SK-N-SH (cell line): ENCODE measurements at regions not wholly inside any gene's neighbourhood (a gene's known extent, or its start where the extent isn't known, plus 50 kb on each side); places are given as distances from the start of the nearest gene placed in this dataset.

Source experiments
- CTCF ChIP-seq: fragments of 200-600 bp; sonication (generic); IDR thresholded peaks from 2 replicates; pipeline ENCODE4 v1.6.1; 2017; ENCODE audit warnings: antibody characterized with exemption, mild to moderate bottlenecking, moderate library complexity
- EP300 ChIP-seq, 2 experiments: IDR thresholded peaks; 2 replicates each; pipeline versions ENCODE4 v1.4.0 to v1.6.1; 2012; ENCODE audit warnings: borderline replicate concordance in 1 of 2, low read depth in 1 of 2, low read length in 1 of 2
- EZH2phosphoT487 ChIP-seq: fragments of 200-600 bp; sonication (generic); IDR thresholded peaks from 2 replicates; pipeline ENCODE4 v1.6.1; 2017; ENCODE audit warnings: low read depth, mixed run types, mild to moderate bottlenecking, antibody characterized with exemption, moderate library complexity, borderline replicate concordance
- GABPA ChIP-seq: IDR thresholded peaks from 2 replicates; pipeline ENCODE4 v1.4.0; 2012; ENCODE audit warnings: low read depth, mild to moderate bottlenecking
- POLR2AphosphoS5 ChIP-seq: IDR thresholded peaks from 2 replicates; pipeline ENCODE4 v1.6.1; 2012; ENCODE audit warnings: low read depth, low read length
- RAD21 ChIP-seq: IDR thresholded peaks from 2 replicates; pipeline ENCODE4 v1.6.1; 2012; ENCODE audit warnings: mild to moderate bottlenecking, low read length
- SIN3A ChIP-seq: IDR thresholded peaks from 2 replicates; pipeline ENCODE4 v1.6.1; 2012; ENCODE audit warnings: low read depth, mild to moderate bottlenecking, low read length, moderate library complexity, borderline replicate concordance
- TEAD4 ChIP-seq: IDR thresholded peaks from 2 replicates; pipeline ENCODE4 v1.4.0; 2012; ENCODE audit warnings: mild to moderate bottlenecking, borderline replicate concordance; ENCODE audit not compliant: insufficient read depth

GRCh38 chr16:76749780-76750375, 441.1 kb upstream of the MON1B start:
- no peak for TF ChIP-seq RAD21
- no peak for TF ChIP-seq POLR2AphosphoS5
- no peak for TF ChIP-seq EP300 (IDR thresholded peaks at IDR 0.05; ENCODE audit: borderline replicate concordance in 1 of 2, low read depth in 1 of 2, low read length in 1 of 2)
- no peak for TF ChIP-seq CTCF
- no peak for TF ChIP-seq EZH2phosphoT487
- TF ChIP-seq TEAD4 = no peak
- no peak for TF ChIP-seq SIN3A
- no peak for TF ChIP-seq GABPA
